22Rv1 (cell line): ENCODE measurements at regions not wholly inside any gene's neighbourhood (a gene's known extent, or its start where the extent isn't known, plus 50 kb on each side); places are given as distances from the start of the nearest gene placed in this dataset.
"Not testable (repeated sequence)": the region's sequence is repeated elsewhere in the genome, so short reads cannot be mapped to it uniquely, and the experiment has no call there.

Source experiments
- H3K27ac ChIP-seq: fragments of 450-650 bp; 2 replicates; pipeline ENCODE4 v1.5.1; 2017
- ZFX ChIP-seq: fragments of 450-650 bp; IDR thresholded peaks from 2 replicates; pipeline ENCODE4 v1.6.1; 2017; ENCODE audit warnings: antibody characterized with exemption, borderline replicate concordance
- TF ChIP-seq, protein P1 (sequence below): fragments of 450-650 bp; IDR thresholded peaks from 2 replicates; pipeline ENCODE4 v1.5.1; 2017; ENCODE audit warnings: mild to moderate bottlenecking

DNA sequence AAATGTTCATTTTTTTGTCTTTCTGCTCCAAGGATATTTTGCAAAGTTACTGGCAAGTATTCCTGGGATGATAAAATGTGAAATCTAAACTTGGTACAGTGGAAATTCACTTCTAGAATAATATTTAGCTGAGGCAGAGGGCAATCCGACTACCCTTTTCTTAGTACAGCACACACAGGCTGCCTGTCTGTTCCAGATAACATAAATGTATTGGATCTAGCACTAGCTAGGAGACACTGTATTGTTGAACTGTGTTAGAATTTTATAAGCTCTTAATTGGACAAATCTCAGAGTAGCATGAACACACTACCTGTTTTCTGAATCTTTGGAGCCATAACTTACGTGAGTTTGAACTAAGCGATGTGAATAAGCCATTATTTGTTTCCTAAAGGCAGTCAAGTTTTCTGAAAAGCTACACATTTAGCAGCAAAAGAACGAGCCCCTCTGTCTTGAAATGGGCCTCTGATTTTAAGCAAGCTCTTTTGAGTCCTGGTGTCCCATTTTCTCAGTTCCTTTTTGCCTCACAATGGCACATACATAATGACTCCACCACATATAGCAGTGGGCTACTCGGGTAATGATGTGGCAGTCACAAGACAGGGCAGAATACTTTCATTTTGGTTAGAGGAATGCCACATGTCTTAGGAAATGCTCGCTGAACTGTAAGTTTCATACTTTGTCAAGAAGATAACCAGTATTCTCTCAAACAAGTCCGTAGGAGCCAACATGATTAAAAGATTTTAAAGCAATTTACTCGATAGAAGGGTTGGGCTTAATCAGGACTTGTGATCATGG is 116.5 kb upstream of the ESR1 start:
- no peak for TF ChIP-seq ZFX
- TF ChIP-seq, protein P1, sequence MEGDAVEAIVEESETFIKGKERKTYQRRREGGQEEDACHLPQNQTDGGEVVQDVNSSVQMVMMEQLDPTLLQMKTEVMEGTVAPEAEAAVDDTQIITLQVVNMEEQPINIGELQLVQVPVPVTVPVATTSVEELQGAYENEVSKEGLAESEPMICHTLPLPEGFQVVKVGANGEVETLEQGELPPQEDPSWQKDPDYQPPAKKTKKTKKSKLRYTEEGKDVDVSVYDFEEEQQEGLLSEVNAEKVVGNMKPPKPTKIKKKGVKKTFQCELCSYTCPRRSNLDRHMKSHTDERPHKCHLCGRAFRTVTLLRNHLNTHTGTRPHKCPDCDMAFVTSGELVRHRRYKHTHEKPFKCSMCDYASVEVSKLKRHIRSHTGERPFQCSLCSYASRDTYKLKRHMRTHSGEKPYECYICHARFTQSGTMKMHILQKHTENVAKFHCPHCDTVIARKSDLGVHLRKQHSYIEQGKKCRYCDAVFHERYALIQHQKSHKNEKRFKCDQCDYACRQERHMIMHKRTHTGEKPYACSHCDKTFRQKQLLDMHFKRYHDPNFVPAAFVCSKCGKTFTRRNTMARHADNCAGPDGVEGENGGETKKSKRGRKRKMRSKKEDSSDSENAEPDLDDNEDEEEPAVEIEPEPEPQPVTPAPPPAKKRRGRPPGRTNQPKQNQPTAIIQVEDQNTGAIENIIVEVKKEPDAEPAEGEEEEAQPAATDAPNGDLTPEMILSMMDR = no peak
- H3K27ac ChIP-seq = no peak overlapping the region

DNA sequence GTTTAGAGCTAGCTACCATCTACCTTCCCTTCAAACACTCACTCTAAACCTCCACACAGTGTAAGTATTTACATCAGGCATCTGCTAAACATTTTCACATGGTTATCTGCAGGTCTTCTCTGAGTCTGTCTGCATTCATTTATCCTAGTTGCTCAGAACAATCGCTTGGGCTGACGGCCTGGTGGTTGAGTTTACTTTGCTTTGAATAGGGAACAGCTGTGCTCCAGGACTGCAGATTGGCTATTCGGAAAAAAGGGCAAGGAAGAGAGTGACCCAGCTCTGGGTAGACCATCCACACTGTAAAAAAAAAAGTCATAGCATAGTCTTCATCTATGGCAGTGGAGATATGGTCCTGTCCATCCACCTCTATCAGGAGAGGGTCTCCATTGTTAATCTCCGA is 115.3 kb upstream of the ESR1 start:
- no peak overlapping the region for H3K27ac ChIP-seq

DNA sequence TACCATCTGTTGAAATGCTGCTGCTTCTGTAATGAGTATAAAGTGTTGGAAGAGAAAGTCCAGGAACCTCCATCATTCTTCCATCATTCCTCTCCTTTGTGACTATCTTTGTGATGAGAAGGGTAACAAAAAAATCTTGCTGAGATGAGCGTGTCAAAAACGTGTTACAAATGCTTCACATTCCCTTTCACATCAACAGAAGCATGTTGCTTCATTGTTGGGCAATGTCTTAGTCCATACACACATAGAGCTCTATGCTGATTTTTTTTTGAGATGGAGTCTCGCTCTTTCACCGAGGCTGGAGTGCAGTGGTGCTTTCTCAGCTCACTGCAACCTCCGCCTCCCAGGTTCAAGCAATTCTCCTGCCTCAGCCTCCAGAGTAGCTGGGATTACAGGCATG is 114.1 kb upstream of the ESR1 start:
- TF ChIP-seq ZFX = no peak
- no peak overlapping the region for H3K27ac ChIP-seq

More for the DNA sequence above, 115.3 kb upstream of the ESR1 start:
- TF ChIP-seq, protein P1 = no peak
- TF ChIP-seq ZFX = no peak

DNA sequence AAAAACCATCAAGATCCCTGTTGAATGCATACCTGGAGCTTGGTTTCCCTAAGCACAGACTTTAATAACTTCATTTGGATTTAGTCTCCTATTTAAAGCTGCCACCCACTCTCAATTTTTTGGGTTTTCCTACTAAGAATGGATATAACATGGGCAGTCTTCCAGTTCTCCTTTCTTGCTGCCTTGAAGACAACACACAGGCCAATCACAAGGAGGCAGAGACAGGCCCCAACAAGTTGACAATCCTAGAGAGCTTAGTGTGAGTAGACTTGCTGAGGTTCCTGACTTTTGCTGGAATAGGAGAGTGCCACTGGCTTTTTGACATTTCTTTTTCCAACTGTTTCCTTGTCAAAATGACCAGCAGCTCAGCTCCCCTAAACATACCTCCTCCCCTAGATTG is 112.3 kb upstream of the ESR1 start:
- H3K27ac ChIP-seq = no peak overlapping the region
- TF ChIP-seq, protein P1 = no peak
- no peak for TF ChIP-seq ZFX

DNA sequence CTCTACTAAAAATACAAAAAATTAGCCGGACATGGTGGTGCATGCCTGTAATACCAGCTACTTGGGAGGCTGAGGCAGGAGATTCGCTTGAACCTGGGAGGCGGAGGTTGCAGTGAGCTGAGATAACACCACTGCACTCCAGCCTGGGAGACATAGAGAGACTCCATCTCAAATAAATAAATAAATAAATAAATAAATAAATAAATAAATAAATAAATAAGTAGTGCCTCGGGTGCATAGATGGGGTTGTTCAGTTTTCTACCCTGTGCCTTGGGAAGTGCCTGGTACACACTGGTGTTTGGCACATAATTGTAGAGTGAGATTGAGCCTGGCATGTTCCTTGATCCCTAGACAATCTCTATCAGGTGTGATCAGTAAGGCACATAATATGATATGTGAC is 111.2 kb upstream of the ESR1 start:
- not testable (repeated sequence) for H3K27ac ChIP-seq

DNA sequence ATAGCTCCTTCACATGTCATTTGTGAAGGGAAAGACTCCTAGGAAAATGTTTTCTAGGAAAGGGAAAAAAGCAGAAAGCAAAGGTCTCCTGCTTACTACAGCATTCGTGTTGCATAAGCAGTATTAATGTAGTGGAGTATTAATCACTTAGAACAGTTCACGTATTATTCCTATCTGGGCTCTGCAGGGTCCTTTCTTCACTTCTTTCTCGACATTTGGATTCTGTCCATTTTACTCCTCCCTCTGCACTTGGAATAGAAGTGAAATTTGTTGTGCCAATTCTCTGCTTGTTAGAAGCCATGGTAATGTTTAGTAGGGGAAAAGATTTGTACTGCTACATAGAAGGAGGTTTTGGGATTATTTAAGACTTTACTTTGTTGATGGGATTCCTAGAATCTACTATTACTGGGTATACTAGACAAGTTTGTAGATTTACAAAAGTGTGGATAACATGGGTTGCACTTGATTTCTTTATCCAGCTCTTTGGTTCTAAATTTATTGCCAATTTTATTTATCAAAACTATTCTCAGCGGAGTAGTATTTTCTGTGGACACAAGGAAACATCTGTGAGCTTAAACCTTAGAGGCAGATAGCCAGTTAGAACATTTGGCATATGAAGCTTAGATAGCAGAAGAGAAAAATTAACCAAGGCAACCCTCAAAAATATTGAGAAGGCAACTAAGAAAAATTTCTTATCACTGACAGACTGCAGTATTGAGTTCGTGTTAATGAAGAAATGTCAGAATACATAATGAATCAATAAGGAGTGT is 108.4 kb upstream of the ESR1 start:
- H3K27ac ChIP-seq = no peak overlapping the region
- TF ChIP-seq, protein P1 = no peak
- TF ChIP-seq ZFX = no peak

DNA sequence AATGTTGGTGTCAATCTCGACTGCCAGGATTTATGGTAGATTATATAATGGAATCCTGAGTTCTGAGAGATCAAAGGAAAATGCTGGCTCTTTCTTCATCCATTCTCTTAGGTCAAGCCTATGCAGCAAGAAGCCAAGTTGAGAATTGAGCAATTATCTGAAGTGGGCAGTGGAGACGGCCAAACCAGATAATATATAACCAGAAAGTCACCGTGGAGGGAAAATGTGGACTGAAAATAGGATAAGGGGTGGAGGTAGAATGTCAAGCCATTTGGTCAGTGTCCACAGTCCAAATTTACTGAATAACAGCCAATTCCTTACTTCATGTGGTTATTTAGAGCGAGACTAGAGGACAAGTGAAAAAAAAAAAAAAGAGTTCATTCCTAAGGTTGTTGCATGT is 107.8 kb upstream of the ESR1 start:
- no peak for TF ChIP-seq ZFX
- TF ChIP-seq, protein P1 = no peak
- H3K27ac ChIP-seq = no peak overlapping the region

DNA sequence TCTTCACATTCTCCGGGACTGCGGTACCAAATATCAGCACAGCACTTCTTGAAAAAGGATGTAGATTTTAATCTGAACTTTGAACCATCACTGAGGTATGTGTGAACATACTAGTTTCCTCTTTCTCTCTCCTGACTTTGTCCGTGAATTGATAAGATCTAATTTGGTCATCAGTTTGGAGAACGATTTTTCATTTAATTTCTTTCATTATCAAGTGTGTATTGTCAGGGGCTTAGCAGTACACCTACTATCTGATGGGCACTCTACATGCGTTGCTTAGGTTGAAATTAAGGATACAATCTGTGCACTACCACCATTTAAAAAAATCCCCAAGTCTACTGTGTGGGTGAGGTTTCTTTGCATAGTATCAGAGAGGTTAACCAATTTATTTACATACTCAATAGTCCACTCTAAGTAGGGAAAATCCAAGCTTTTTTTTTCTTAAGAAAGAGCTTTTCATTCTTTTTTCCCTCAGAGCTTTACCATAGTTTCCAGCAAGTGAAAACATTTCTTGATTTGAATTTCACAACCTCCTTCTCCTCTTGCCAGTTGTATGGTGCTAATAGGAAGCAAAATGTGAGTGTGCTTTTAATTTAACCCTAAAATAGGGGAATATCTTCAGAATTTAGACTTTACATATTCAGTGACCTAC is 105.4 kb upstream of the ESR1 start:
- H3K27ac ChIP-seq = no peak overlapping the region
- TF ChIP-seq, protein P1 = no peak
- TF ChIP-seq ZFX = no peak
